D721Med (cell line): ENCODE measurements at regions not wholly inside any gene's neighbourhood (a gene's known extent, or its start where the extent isn't known, plus 50 kb on each side); places are given as distances from the start of the nearest gene placed in this dataset.
"Not testable (repeated sequence)": the region's sequence is repeated elsewhere in the genome, so short reads cannot be mapped to it uniquely, and the experiment has no call there.

ENCODE experiments used
- DNase-seq: peaks from one replicate; pipeline ENCODE4 v3.0.0; 2011; ENCODE audit warnings: low spot score; ENCODE audit not compliant: insufficient read length
- FAIRE-seq: peaks from 2 replicates; lab custom pipeline; 2011; peaks lifted over from hg19 to GRCh38; lab: Jason Lieb, UNC
- TF ChIP-seq, protein P1 (sequence below): IDR thresholded peaks from 2 replicates; pipeline ENCODE4 v1.5.1; 2012; ENCODE audit warnings: mild to moderate bottlenecking, control low read depth; ENCODE audit not compliant: insufficient read depth; ENCODE audit errors: missing control alignments

DNA sequence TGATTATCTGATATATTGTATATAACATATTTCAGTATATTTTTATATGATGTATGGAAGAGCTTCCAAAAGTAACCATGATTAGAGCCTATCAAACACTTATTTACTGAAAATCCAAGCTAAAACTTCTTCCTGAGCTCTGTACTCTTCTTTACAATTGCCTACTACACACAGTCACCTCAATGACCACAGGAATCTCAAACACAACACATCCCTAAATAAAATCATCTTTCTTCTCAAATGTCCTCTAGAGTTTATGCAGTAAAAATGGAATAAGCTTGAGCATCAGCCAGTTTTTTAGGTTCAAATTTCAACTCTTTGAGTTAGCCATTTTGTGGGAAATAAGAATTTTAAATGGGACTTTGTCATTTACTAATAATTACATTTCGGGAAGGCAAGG is 102.6 kb upstream of the FNDC3A start:
- no peak for FAIRE-seq
- TF ChIP-seq, protein P1, sequence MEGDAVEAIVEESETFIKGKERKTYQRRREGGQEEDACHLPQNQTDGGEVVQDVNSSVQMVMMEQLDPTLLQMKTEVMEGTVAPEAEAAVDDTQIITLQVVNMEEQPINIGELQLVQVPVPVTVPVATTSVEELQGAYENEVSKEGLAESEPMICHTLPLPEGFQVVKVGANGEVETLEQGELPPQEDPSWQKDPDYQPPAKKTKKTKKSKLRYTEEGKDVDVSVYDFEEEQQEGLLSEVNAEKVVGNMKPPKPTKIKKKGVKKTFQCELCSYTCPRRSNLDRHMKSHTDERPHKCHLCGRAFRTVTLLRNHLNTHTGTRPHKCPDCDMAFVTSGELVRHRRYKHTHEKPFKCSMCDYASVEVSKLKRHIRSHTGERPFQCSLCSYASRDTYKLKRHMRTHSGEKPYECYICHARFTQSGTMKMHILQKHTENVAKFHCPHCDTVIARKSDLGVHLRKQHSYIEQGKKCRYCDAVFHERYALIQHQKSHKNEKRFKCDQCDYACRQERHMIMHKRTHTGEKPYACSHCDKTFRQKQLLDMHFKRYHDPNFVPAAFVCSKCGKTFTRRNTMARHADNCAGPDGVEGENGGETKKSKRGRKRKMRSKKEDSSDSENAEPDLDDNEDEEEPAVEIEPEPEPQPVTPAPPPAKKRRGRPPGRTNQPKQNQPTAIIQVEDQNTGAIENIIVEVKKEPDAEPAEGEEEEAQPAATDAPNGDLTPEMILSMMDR = no peak
- no peak for DNase-seq

DNA sequence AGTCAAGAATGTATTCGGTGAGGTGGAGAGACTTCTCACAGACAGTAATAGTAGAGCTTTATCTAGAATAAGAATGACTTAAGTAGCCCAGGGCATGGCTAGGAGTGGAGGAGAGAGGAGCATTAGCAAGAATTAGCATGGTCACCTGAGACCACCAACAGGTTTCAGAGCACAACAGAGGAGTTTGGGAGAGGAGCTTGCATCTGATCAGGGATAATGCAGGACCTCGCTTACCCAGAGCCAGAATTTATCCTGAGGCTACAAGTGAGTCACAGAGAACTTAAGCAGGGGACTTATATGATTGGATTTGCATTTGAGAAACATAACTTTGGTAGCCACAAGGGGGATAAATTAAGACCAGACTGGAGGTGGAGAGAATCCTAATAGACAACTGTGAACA is 102.1 kb upstream of the FNDC3A start:
- TF ChIP-seq, protein P1 = no peak
- no peak for FAIRE-seq
- DNase-seq = no peak

DNA sequence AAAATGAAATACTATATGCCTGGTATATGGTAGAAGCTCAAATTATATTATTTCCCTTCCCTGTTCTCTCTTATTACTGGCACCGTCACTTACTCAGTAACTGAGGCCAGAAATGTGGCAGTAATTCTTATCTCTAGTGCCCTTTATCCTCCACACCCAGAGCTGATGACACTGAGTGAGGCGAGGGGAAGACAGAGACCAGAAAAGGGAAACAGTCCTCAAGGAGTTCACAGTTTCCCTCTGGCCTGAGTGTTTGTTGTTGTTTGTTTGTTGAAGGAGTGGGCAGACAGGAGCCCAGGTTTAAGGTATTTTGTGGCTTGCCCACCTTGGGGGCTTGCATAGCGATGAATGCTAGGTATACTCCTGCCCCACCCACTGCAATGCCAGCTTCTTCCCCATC is 101.5 kb upstream of the FNDC3A start:
- FAIRE-seq = no peak
- TF ChIP-seq, protein P1 = no peak
- DNase-seq = no peak

DNA sequence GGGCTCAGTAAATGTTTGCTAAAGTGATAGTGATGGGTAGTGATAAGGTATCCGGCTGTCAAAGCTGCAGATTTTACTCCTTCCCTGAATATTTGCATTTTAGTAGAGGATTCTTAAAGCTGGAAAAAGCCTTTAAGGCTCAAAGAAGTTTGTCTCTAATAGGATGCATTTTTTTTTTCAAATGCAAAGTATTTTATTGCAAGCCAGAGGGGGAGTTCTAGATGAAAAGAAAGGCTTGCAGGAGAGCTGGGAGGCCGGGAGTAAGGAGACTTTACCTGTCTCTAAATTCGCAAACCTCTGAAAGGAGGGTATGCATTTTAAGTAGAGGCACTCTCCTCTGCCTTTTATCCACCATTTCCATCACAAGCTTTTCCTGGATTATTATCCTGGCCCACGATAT is 100.7 kb upstream of the FNDC3A start:
- DNase-seq = no peak
- no peak for FAIRE-seq
- TF ChIP-seq, protein P1 = no peak

DNA sequence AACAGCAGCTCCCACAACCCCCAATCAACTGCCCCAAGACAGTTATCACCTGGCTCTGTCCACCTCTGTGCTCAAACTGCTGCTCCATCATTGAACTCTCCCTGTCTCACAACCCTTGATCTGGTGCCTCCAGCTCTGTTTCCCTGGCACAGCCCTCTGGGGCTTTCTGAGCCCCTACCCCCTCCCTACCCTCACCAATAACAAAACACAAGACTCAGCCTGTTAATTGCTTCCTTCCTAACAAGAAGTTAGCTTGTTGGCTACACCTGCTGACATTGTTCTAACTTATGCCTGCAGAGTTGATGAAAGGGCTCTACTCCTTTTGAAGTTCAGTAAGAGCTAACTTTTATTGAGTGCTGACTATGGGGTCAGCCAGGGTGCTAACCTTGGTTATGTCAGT is 99.4 kb upstream of the FNDC3A start:
- DNase-seq (no peak), FAIRE-seq (no peak)
- TF ChIP-seq, protein P1 = no peak

DNA sequence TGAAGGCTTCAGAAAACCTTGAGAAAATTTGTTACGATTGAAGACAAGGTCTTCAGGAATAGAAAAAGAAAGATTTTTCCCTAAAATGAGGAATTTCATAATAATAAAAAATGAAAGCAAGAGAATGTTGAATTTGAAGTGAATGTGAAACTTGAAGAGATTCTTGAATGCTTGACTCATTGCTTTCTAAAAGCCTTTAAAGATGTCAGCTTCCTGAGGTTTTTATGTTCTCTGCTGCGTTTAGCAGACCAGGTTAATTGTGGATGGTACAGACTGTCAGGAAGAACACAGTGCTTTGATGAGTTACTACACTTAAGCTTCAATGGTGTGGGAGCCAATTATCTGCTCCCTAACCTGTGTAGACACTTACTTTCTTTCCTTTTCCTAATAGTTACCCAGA is 96.3 kb upstream of the FNDC3A start:
- FAIRE-seq (no peak), DNase-seq (no peak)
- TF ChIP-seq, protein P1 = no peak

DNA sequence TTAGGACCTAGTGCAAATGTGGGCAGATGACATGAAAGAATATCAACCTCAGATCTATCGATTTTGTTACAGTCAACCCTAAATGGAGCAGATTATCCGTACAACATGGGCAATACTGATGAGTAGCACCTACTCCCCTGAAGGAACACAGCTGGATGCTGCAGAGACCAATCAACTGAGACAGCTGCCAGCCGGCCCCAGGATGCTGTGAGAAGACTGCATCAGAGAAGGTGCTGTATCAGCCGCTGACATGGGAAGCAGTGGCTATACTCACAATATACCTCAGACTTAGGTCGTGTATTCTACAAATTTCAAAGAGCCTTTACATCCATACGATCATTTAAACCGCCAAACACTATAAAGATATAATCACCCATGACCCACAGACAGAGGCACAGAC is 95.9 kb upstream of the FNDC3A start:
- TF ChIP-seq, protein P1 = no peak

DNA sequence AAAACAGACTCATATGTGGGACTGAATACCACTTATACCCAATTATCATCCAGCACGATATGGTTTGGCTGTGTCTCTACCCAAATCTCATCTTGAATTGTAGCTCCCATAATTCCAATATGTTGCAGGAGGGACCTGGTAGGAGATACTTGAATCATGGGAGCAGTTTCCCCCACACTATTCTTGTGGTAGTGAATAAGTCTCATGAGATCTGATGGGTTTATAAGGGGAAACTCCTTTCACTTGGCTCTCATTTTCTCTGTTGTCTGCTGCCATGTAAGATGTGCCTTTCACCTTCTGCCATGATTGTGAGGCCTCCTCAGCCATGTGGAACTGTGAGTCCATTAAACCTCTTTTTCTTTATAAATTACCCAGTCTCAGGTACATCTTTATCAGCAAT is 91.9 kb upstream of the FNDC3A start:
- not testable (repeated sequence) for DNase-seq, FAIRE-seq

More for the DNA sequence above, 95.9 kb upstream of the FNDC3A start:
- FAIRE-seq = no peak
- DNase-seq = no peak
